Ishikawa (cell line): ENCODE measurements at regions not wholly inside any gene's neighbourhood (a gene's known extent, or its start where the extent isn't known, plus 50 kb on each side); places are given as distances from the start of the nearest gene placed in this dataset.

Experiments
- CEBPB ChIP-seq: IDR thresholded peaks from 2 replicates; pipeline ENCODE4 v1.6.1; 2012
- CREB1 ChIP-seq: IDR thresholded peaks from 2 replicates; pipeline ENCODE4 v1.6.1; 2012; ENCODE audit warnings: low read depth
- EGR1 ChIP-seq: IDR thresholded peaks from 2 replicates; pipeline ENCODE4 v1.6.1; 2012
- EP300 ChIP-seq: IDR thresholded peaks from 2 replicates; pipeline ENCODE4 v1.6.1; 2012; ENCODE audit warnings: borderline replicate concordance
- FOXM1 ChIP-seq: IDR thresholded peaks from 2 replicates; pipeline ENCODE4 v1.6.1; 2012; ENCODE audit warnings: low read depth, borderline replicate concordance
- NFIC ChIP-seq: IDR thresholded peaks from 2 replicates; pipeline ENCODE4 v1.6.1; 2012
- RAD21 ChIP-seq: IDR thresholded peaks from 2 replicates; pipeline ENCODE4 v1.6.1; 2012; ENCODE audit warnings: low read depth
- TAF1 ChIP-seq: IDR thresholded peaks from 2 replicates; pipeline ENCODE4 v1.6.1; 2012; ENCODE audit warnings: low read depth, mild to moderate bottlenecking
- TCF12 ChIP-seq: IDR thresholded peaks from 2 replicates; pipeline ENCODE4 v1.6.1; 2012; ENCODE audit warnings: low read depth
- TEAD4 ChIP-seq: IDR thresholded peaks from 2 replicates; pipeline ENCODE4 v1.6.1; 2012
- YY1 ChIP-seq: IDR thresholded peaks from 2 replicates; pipeline ENCODE4 v1.6.1; 2012; ENCODE audit warnings: low read depth
- ZBTB7A ChIP-seq: IDR thresholded peaks from 2 replicates; pipeline ENCODE4 v1.6.1; 2012; ENCODE audit warnings: low read depth
- TF ChIP-seq, protein P1 (sequence below): IDR thresholded peaks from 2 replicates; pipeline ENCODE4 v1.6.1; 2012; ENCODE audit warnings: low read depth, mild to moderate bottlenecking
- TF ChIP-seq, protein P2 (sequence below): IDR thresholded peaks from 2 replicates; pipeline ENCODE4 v1.6.1; 2012
- TF ChIP-seq, protein P3 (sequence below): IDR thresholded peaks from 2 replicates; pipeline ENCODE4 v1.6.1; 2012

DNA sequence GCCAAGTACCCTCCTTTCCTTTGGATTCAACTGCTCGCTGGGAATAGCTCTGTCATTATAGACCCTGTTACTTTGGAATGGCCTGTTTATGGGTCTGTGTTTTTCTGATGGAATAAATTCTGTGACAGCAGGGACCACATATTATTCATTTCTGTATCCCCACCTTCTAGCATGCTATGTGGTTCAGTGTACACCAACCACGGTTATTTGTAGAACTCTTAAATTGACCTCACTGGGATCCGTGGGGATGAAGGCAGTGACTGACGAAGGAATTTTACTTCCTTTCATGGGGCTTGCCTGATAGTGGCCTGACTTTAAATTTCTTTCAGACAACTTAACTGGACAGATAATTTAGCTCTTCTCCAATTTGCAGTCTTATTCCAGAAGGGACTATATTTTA is 343.2 kb downstream of the SPRY1 start:
- TF ChIP-seq EP300 (no peak), NFIC (no peak), ZBTB7A (no peak), TAF1 (no peak), CEBPB (no peak), CREB1 (no peak), YY1 (no peak), FOXM1 (no peak), EGR1 (no peak), TCF12 (no peak), RAD21 (no peak), TEAD4 (no peak)
- TF ChIP-seq, protein P1, sequence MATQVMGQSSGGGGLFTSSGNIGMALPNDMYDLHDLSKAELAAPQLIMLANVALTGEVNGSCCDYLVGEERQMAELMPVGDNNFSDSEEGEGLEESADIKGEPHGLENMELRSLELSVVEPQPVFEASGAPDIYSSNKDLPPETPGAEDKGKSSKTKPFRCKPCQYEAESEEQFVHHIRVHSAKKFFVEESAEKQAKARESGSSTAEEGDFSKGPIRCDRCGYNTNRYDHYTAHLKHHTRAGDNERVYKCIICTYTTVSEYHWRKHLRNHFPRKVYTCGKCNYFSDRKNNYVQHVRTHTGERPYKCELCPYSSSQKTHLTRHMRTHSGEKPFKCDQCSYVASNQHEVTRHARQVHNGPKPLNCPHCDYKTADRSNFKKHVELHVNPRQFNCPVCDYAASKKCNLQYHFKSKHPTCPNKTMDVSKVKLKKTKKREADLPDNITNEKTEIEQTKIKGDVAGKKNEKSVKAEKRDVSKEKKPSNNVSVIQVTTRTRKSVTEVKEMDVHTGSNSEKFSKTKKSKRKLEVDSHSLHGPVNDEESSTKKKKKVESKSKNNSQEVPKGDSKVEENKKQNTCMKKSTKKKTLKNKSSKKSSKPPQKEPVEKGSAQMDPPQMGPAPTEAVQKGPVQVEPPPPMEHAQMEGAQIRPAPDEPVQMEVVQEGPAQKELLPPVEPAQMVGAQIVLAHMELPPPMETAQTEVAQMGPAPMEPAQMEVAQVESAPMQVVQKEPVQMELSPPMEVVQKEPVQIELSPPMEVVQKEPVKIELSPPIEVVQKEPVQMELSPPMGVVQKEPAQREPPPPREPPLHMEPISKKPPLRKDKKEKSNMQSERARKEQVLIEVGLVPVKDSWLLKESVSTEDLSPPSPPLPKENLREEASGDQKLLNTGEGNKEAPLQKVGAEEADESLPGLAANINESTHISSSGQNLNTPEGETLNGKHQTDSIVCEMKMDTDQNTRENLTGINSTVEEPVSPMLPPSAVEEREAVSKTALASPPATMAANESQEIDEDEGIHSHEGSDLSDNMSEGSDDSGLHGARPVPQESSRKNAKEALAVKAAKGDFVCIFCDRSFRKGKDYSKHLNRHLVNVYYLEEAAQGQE, result no peak
- TF ChIP-seq, protein P2, sequence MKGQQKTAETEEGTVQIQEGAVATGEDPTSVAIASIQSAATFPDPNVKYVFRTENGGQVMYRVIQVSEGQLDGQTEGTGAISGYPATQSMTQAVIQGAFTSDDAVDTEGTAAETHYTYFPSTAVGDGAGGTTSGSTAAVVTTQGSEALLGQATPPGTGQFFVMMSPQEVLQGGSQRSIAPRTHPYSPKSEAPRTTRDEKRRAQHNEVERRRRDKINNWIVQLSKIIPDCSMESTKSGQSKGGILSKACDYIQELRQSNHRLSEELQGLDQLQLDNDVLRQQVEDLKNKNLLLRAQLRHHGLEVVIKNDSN, result no peak
- TF ChIP-seq, protein P3, sequence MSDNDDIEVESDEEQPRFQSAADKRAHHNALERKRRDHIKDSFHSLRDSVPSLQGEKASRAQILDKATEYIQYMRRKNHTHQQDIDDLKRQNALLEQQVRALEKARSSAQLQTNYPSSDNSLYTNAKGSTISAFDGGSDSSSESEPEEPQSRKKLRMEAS, result no peak

DNA sequence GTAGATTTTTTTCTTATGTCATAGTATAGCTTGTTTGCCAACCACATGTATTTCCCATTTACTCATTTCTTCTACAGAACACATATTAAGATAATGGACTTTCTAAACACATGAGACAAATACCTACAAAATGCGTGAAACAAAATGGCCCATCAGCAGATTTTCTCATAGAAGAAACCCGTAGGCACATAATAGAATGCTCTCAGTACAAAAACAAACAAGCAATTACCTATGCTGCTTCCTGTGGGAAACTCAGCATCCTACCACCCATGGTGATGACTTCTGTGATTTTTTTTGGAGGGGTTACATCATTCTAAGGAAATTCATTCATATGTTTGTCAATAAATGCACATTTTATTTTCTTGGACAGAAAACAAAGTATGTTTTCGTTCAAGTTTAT is 343.6 kb downstream of the SPRY1 start:
- TF ChIP-seq FOXM1 (no peak), NFIC (no peak), RAD21 (no peak), TEAD4 (no peak), EP300 (no peak), TAF1 (no peak), CREB1 (no peak), EGR1 (no peak), CEBPB (no peak), ZBTB7A (no peak), YY1 (no peak), TCF12 (no peak)
- TF ChIP-seq, protein P3, result no peak
- TF ChIP-seq, protein P1, result no peak
- TF ChIP-seq, protein P2, result no peak

DNA sequence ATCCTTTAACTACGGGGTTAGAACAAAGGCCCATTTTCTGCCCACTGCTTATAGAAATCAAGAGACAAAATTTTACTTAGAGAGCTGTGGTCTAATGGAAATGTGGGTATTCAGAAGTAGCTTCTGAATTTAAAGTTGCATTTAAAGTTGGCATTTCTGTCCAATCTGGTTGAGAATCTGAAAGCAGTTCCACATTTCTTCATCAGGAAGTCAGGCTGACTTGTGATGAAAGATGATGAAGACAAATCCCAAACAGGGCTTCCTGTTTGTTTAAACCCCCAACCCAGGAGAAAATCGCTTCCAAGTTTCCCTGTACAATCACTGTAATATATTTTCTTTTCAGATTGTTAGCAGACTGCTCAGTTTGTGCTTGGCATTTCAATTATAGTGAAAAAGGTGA is 345.3 kb downstream of the SPRY1 start:
- TF ChIP-seq, protein P3, result no peak
- no peak for TF ChIP-seq RAD21
- no peak for TF ChIP-seq TEAD4
- TF ChIP-seq ZBTB7A, result no peak
- TF ChIP-seq TCF12, result no peak
- no peak for TF ChIP-seq NFIC
- TF ChIP-seq CREB1, result no peak
- TF ChIP-seq EGR1, result no peak

DNA sequence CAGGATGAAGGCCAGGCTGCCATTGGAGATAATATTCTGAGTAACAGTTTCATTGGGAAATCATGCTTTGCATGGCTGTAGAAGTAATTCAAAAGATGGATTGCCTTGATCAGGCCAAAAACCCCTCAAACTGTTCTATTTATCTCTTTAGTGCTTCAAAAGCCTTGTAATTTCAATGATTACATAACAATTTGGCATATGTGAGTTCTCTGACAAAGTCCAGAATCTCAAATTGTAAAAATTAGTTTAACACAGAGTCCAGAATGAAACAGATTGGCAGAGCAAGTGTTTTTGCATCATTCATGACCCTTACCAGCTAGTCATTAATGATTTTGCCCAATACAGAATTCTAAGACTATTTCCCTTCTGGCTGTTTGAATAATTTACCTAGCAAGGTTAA is 347.3 kb downstream of the SPRY1 start:
- no peak for TF ChIP-seq CEBPB
- TF ChIP-seq ZBTB7A, result no peak
- TF ChIP-seq NFIC, result no peak
- TF ChIP-seq YY1, result no peak
- TF ChIP-seq EP300, result no peak
- no peak for TF ChIP-seq TAF1
- no peak for TF ChIP-seq CREB1
- TF ChIP-seq TCF12, result no peak
- TF ChIP-seq, protein P1, result no peak
- TF ChIP-seq EGR1, result no peak
